ENCODE measurements at regions not wholly inside any gene's neighbourhood (a gene's known extent, or its start where the extent isn't known, plus 50 kb on each side); places are given as distances from the start of the nearest gene placed in this dataset.

- no peak for TF ChIP-seq POLR2AphosphoS5 (IDR thresholded peaks at IDR 0.05)
- no peak for TF ChIP-seq CTCF (IDR thresholded peaks at IDR 0.05)
Measured at GRCh38 chr3:177334803-177335202, 137.5 kb upstream of the TBL1XR1 start.
